Suprapubic skin (tissue), 3 donors: ENCODE measurements at regions not wholly inside any gene's neighbourhood (a gene's known extent, or its start where the extent isn't known, plus 50 kb on each side); places are given as distances from the start of the nearest gene placed in this dataset.

Experiments used
- CTCF ChIP-seq, 2 donors: fragments of 200-600 bp in 1 of 2; fragments of 450-650 bp in 1 of 2; sonication (generic) in 1 of 2; IDR thresholded peaks; one replicate each; pipeline ENCODE4 v1.5.1; 2016 to 2019; ENCODE audit warnings: antibody characterized with exemption in 2 of 2, mild to moderate bottlenecking in 1 of 2, moderate library complexity in 1 of 2
- EP300 ChIP-seq: sonication (generic); formaldehyde crosslinking; IDR thresholded peaks from one replicate; pipeline ENCODE4 v1.6.1; 2017; ENCODE audit warnings: antibody characterized with exemption
- POLR2A ChIP-seq, 2 donors: fragments of 450-650 bp; IDR thresholded peaks; one replicate each; pipeline ENCODE4 v1.6.1; 2017; ENCODE audit warnings: antibody characterized with exemption in 2 of 2, mild to moderate bottlenecking in 2 of 2, moderate library complexity in 2 of 2

- TF ChIP-seq POLR2A (IDR thresholded peaks at IDR 0.05) (no peak), EP300 (no peak), CTCF (IDR thresholded peaks at IDR 0.05) (no peak)
Observed at GRCh38 chr6:90709431-90709996, 122.6 kb upstream of the MAP3K7 start.
